Panc1 (cell line): ENCODE measurements at regions not wholly inside any gene's neighbourhood (a gene's known extent, or its start where the extent isn't known, plus 50 kb on each side); places are given as distances from the start of the nearest gene placed in this dataset.

Source experiments
- ATAC-seq: fragments of 200-7000 bp; cut with Tn5 transposase; 2 replicates; pipeline ENCODE4 v1.9.1; 2020; ENCODE audit warnings: mild to moderate bottlenecking, moderate library complexity
- BruUV-seq: library from RNA; stranded (reverse); fragments of 400-500 nt; replicated peaks from 2 replicates; lab custom pipeline; 2021; lab: Mats Ljungman, UMichigan
- CTCF ChIA-PET: fragments of 300-600 bp; sonication (Branson Sonifier 250); formaldehyde crosslinking; loops from one replicate; lab custom pipeline; 2022; ENCODE audit warnings: antibody characterized with exemption; lab: Charles Lee
- POLR2A ChIA-PET: fragments of 300-600 bp; sonication (Branson Sonifier 250); formaldehyde crosslinking; loops from one replicate; lab custom pipeline; 2022; ENCODE audit warnings: antibody characterized with exemption; lab: Charles Lee
- DNase-seq: peaks from one replicate; pipeline ENCODE4 v3.0.0-alpha.2; 2010; ENCODE audit warnings: low read depth, low spot score
- H3K27ac ChIP-seq: 2 replicates; pipeline ENCODE4 v1.5.1; 2011; ENCODE audit warnings: mild to moderate bottlenecking, low read length, inconsistent platforms
- H3K27me3 ChIP-seq: fragments of 200-500 bp; sonication (Bioruptor generic); 2 replicates; pipeline ENCODE4 v1.6.0; 2014; ENCODE audit warnings: low read length, inconsistent platforms; ENCODE audit not compliant: control insufficient read depth, insufficient read depth
- H3K36me3 ChIP-seq: fragments of 200-500 bp; sonication (Bioruptor generic); 2 replicates; pipeline ENCODE4 v1.5.1; 2014; ENCODE audit warnings: inconsistent platforms, mild to moderate bottlenecking, low read length, moderate library complexity; ENCODE audit not compliant: control insufficient read depth, insufficient read depth
- H3K4me1 ChIP-seq: 2 replicates; pipeline ENCODE4 v1.5.1; 2011; ENCODE audit warnings: inconsistent platforms, mild to moderate bottlenecking, low read length, moderate library complexity; ENCODE audit not compliant: control insufficient read depth, insufficient read depth
- H3K4me3 ChIP-seq, 2 experiments: 2 replicates each; pipeline ENCODE4 v1.5.1; 2011 to 2012; ENCODE audit warnings: low read depth in 2 of 2, low read length in 2 of 2, mild to moderate bottlenecking in 2 of 2, inconsistent platforms in 1 of 2, moderate library complexity in 1 of 2
- H3K9me3 ChIP-seq: fragments of 200-500 bp; sonication (Bioruptor generic); 2 replicates; pipeline ENCODE4 v1.5.1; 2014; ENCODE audit warnings: low read depth, mild to moderate bottlenecking, inconsistent platforms, low read length, moderate library complexity; ENCODE audit not compliant: control insufficient read depth, insufficient read depth
- CTCF ChIP-seq: fragments of 450-650 bp; IDR thresholded peaks from 2 replicates; pipeline ENCODE4 v1.5.1; 2017; ENCODE audit warnings: mild to moderate bottlenecking
- POLR2AphosphoS5 ChIP-seq: IDR thresholded peaks from 2 replicates; pipeline ENCODE4 v1.6.1; 2012; ENCODE audit warnings: mild to moderate bottlenecking, low read depth, low read length, moderate library complexity
- REST ChIP-seq, 2 experiments: IDR thresholded peaks; 2 replicates each; pipeline ENCODE4 v1.6.1; 2011 to 2012; ENCODE audit warnings: low read depth in 2 of 2, control low read depth in 1 of 2, low read length in 1 of 2, mild to moderate bottlenecking in 1 of 2, moderate library complexity in 1 of 2; ENCODE audit not compliant: insufficient read depth in 1 of 2
- SIN3A ChIP-seq: IDR thresholded peaks from 2 replicates; pipeline ENCODE4 v1.6.1; 2012; ENCODE audit warnings: low read depth, mild to moderate bottlenecking, low read length, moderate library complexity, borderline replicate concordance; ENCODE audit not compliant: insufficient read depth
- TCF7L2 ChIP-seq: IDR thresholded peaks from 2 replicates; pipeline ENCODE4 v1.6.1; 2011; ENCODE audit warnings: mild to moderate bottlenecking, low read depth, low read length, inconsistent platforms
- in situ Hi-C: cut with HindIII; loops from 2 replicates; pipeline ENCODE4 v1.10.0; 2016; ENCODE audit warnings: low sequenced_read_pairs, low pct_unique_long_range_greater_than_20kb
- intact Hi-C: fragments of 100-400 bp; cut with micrococcal nuclease; formaldehyde crosslinking; loops from one replicate; pipeline ENCODE4 v1.10.0; 2022; ENCODE audit not compliant: unreplicated experiment

DNA sequence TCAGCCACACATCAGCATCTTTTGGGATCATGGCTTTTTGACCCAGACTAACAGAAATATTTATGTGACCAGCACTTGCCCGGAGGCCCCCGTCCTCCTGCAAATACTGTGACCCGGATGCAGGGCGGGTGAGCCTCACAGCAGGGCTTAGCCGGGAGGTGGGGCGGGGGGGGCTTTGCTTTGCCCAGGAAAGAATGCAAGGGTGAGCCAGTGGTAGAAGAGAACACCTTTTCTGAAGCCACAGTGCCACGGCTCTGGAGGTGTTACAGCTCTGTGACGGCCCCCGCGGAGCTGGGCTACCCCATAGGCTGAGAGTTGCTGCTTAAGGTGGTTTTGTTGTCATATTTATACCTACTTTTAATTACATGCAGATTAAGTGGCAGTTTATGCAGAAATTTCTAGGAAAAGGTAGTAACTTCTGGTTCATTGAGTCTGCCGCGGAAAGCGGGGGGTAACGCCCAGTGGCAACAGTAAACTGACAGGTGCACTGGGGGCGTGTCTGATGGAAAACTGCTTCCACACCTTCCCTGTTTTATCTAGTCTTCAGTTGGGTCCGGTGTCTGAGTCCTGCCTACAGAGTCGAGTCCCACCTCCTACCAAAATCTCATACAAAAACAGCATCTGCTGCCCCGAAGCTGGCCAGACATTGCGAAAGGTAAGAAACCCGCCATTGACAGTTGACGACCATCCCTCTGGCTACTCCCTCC, 187.9 kb downstream of the TEX29 start:
- CTCF ChIA-PET = no interaction called here

DNA sequence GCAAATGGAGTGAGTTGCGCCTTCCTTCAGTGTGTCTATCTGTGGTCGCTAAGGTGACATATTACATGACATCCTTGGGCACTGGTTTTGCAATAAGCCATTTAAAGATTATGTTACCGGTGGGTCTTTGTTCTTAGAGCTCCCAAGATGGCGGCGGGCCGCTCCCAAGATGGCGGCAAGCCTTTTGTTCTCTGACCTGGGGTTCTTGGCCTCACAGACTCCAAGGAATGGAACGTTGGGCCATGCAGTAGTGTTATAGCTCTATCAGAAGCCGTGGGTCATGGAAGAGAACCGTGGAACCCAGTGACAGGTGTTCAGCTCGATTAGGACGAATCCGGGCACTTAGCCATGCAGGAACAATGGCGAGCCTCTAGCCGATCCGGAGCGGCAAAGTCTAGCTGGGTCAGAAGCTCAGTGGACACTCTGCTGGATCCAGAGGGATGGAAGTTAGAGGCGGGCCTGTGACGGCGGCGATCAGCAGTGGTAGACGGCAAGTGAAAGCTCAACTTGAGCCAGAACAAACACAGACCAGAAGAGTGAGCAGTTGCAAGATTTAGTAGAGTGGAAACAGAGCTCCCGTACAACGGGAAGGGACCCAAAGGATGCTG, 188.6 kb downstream of the TEX29 start:
- TF ChIP-seq TCF7L2 (no peak), SIN3A (no peak), CTCF (no peak), POLR2AphosphoS5 (no peak)
- ATAC-seq (no peak), DNase-seq (no peak)
- POLR2A ChIA-PET = no interaction called here
- H3K27ac ChIP-seq = no peak overlapping the region
- H3K36me3 ChIP-seq = no peaks in the 10 kb centered on the region
- H3K4me1 ChIP-seq = no peaks in the 10 kb centered on the region
- no peak overlapping the region for H3K4me3 ChIP-seq
- BruUV-seq = no TSS peak
- H3K9me3 ChIP-seq = no peaks in the 10 kb centered on the region
- in situ Hi-C loops = no loop called here
- intact Hi-C loops = no loop called here
- CTCF ChIA-PET = no interaction called here
- H3K27me3 ChIP-seq = no peaks in the 10 kb centered on the region; the same call in 1 of the 2 replicates

More for the DNA sequence above, 187.9 kb downstream of the TEX29 start:
- no TSS peak for BruUV-seq
- intact Hi-C loops = no loop called here
- no peaks in the 10 kb centered on the region for H3K36me3 ChIP-seq
- no peak overlapping the region for H3K4me3 ChIP-seq
- no peaks in the 10 kb centered on the region; the same call in 1 of the 2 replicates for H3K27me3 ChIP-seq
- in situ Hi-C loops = no loop called here
- TF ChIP-seq CTCF = no peak
- no peak for TF ChIP-seq TCF7L2
- TF ChIP-seq REST (IDR thresholded peaks at IDR 0.05; ENCODE audit: insufficient read depth in 1 of 2, low read depth in 2 of 2, low read length in 1 of 2) = no peak
- no peak for TF ChIP-seq POLR2AphosphoS5
- TF ChIP-seq SIN3A = no peak
- POLR2A ChIA-PET = no interaction called here
- H3K27ac ChIP-seq = no peak overlapping the region
- no peak for DNase-seq
- no peak for ATAC-seq
- no peaks in the 10 kb centered on the region for H3K4me1 ChIP-seq
- H3K9me3 ChIP-seq = no peaks in the 10 kb centered on the region
